Pancreas (tissue), 10 donors: ENCODE measurements at regions not wholly inside any gene's neighbourhood (a gene's known extent, or its start where the extent isn't known, plus 50 kb on each side); places are given as distances from the start of the nearest gene placed in this dataset.

Source experiments
- ATAC-seq, 4 donors: fragments of 200-7000 bp; cut with Tn5 transposase; one replicate each; pipeline versions ENCODE4 v1.8.0 to v1.9.1; 2020; ENCODE audit warnings: mild to moderate bottlenecking in 4 of 4, moderate library complexity in 4 of 4
- DNase-seq, 6 donors: peaks; one replicate each; pipeline ENCODE4 v3.0.0-alpha.2; 2020
- FAIRE-seq: peaks from 2 replicates; lab custom pipeline; 2012; peaks lifted over from hg19 to GRCh38; lab: Jason Lieb, UNC
- H3K27ac ChIP-seq, 4 donors: fragments of 200-600 bp; sonication (generic); 1 replicate in 3 of 4; 2 replicates in 1 of 4; pipeline versions ENCODE4 v1.5.0 to v1.8.0; 2020
- H3K27me3 ChIP-seq, 4 donors: fragments of 200-600 bp; one replicate each; pipeline ENCODE4 v1.8.0; 2021
- H3K36me3 ChIP-seq, 3 donors: fragments of 200-600 bp; sonication (generic) in 1 of 3; one replicate each; pipeline versions ENCODE4 v1.5.0 to v1.8.0; 2020 to 2021
- H3K4me1 ChIP-seq, 3 donors: fragments of 200-600 bp; one replicate each; pipeline ENCODE4 v1.8.0; 2021
- H3K4me3 ChIP-seq, 4 donors: fragments of 200-600 bp; sonication (generic) in 2 of 4; one replicate each; pipeline versions ENCODE4 v1.5.0 to v1.8.0; 2020 to 2021
- H3K9me3 ChIP-seq, 4 donors: fragments of 200-600 bp; one replicate each; pipeline ENCODE4 v1.8.0; 2021
- WGBS, 2 donors: extraction: QIAGEN DNeasy Blood & Tissue Kit; methylation state at CpG; one replicate each; pipeline ENCODE4 v1.1.7; 2013; 5-methylcytosine and 5-hydroxymethylcytosine counted together
- intact Hi-C, 3 donors: fragments of 100-400 bp; cut with DNase I; formaldehyde crosslinking; loops; one replicate each; pipeline versions ENCODE4 v1.11.1 to v1.14.2; 2022
- TF ChIP-seq, protein P1 (sequence below), 4 donors: fragments of 200-600 bp; sonication (generic) in 3 of 4; IDR thresholded peaks; one replicate each; pipeline versions ENCODE4 v1.5.0 to v1.8.0; 2021; ENCODE audit warnings: antibody characterized with exemption in 4 of 4
- donor health status: healthy with polysubstance abuse.
- donor health status: DM: no; HTN: no; CAD: no; lungs with moderate emphysema.
- donor health status: DM: no; HTN: no; CAD: no.
- donor health status: control.
- donor health status: control.
- donor health status: Bipolar disorder and iron deficiency.
- donor health status: DM: yes; HTN: yes; CAD: no.
- donor health status: DM: no; HTN: no; CAD: no.
- donor health status: DM: no; HTN: no; CAD: no.
- donor health status: DM: yes; HTN: yes; CAD: no.

- no peak for ATAC-seq
- FAIRE-seq, result no peak
- no peak for DNase-seq
- Histone ChIP-seq H3K4me3 (no peak overlapping the region), H3K4me1 (no peaks in the 10 kb centered on the region), H3K27ac (no peak overlapping the region), H3K36me3 (no peaks in the 10 kb centered on the region), H3K9me3 (no peaks in the 10 kb centered on the region), H3K27me3 (no peaks in the 10 kb centered on the region)
- 57 to 79% methylated on average over 4 of the region's 4 CpGs for WGBS, 2 donors
- TF ChIP-seq, protein P1, sequence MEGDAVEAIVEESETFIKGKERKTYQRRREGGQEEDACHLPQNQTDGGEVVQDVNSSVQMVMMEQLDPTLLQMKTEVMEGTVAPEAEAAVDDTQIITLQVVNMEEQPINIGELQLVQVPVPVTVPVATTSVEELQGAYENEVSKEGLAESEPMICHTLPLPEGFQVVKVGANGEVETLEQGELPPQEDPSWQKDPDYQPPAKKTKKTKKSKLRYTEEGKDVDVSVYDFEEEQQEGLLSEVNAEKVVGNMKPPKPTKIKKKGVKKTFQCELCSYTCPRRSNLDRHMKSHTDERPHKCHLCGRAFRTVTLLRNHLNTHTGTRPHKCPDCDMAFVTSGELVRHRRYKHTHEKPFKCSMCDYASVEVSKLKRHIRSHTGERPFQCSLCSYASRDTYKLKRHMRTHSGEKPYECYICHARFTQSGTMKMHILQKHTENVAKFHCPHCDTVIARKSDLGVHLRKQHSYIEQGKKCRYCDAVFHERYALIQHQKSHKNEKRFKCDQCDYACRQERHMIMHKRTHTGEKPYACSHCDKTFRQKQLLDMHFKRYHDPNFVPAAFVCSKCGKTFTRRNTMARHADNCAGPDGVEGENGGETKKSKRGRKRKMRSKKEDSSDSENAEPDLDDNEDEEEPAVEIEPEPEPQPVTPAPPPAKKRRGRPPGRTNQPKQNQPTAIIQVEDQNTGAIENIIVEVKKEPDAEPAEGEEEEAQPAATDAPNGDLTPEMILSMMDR (IDR thresholded peaks at IDR 0.05), result no peak
- intact Hi-C loops, result no loop called here
Observed at GRCh38 chr6:37559501-37559900, 59.8 kb upstream of the CCDC167 start.

DNA sequence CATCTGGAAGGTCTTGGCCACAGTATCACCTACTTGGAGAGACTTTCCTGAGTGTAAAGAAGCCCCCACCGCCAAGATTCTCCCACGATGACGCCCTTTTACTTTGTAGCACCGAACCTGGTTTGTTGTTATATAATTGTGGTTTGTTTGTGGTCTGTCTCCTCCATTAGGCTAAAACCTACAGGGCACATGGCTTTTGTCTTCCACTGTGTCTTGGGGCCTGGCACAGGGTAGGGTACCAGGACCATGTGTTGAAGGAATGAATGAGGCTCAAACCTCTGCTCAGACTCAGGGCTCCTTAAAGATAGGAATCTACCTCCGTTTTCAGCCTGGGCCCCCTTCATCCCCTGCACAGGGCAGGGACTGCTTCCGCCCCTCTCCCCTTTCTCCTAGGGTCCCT is 59.4 kb upstream of the CCDC167 start:
- intact Hi-C loops, result no loop called here
- TF ChIP-seq, protein P1 (IDR thresholded peaks at IDR 0.05), result no peak
- FAIRE-seq, result no peak

GRCh38 chr6:37558646-37559045 is 59.0 kb upstream of the CCDC167 start:
- no peak overlapping the region for H3K27ac ChIP-seq
- no peaks in the 10 kb centered on the region for H3K27me3 ChIP-seq
- ATAC-seq, result no peak
- intact Hi-C loops, result no loop called here
- no peak overlapping the region for H3K4me3 ChIP-seq
- DNase-seq, result no peak
- FAIRE-seq, result no peak
- no peaks in the 10 kb centered on the region for H3K9me3 ChIP-seq
- no peaks in the 10 kb centered on the region for H3K4me1 ChIP-seq
- 73 to 74% methylated on average over 14 of the region's 14 CpGs for WGBS, 2 donors
- no peaks in the 10 kb centered on the region for H3K36me3 ChIP-seq
- TF ChIP-seq, protein P1 (IDR thresholded peaks at IDR 0.05), result no peak

More for the DNA sequence above, 59.4 kb upstream of the CCDC167 start:
- Histone ChIP-seq H3K27me3 (no peaks in the 10 kb centered on the region), H3K4me3 (no peak overlapping the region), H3K36me3 (no peaks in the 10 kb centered on the region), H3K9me3 (no peaks in the 10 kb centered on the region), H3K27ac (no peak overlapping the region), H3K4me1 (no peaks in the 10 kb centered on the region)
- DNase-seq (no peak), ATAC-seq (no peak)
- WGBS, 2 donors, result 61 to 66% methylated on average over 6 of the region's 6 CpGs

- Histone ChIP-seq H3K9me3 (no peaks in the 10 kb centered on the region), H3K27me3 (no peaks in the 10 kb centered on the region), H3K27ac (no peak overlapping the region), H3K4me1 (no peaks in the 10 kb centered on the region), H3K36me3 (no peaks in the 10 kb centered on the region), H3K4me3 (no peak overlapping the region)
- TF ChIP-seq, protein P1 (IDR thresholded peaks at IDR 0.05), result no peak
- intact Hi-C loops, result no loop called here
- no peak for ATAC-seq
- 78 to 80% methylated on average over 5 of the region's 5 CpGs for WGBS, 2 donors
- FAIRE-seq, result no peak
- no peak for DNase-seq
Observed at GRCh38 chr6:37558168-37558567, 58.5 kb upstream of the CCDC167 start.

GRCh38 chr6:37557645-37558114 is 58.0 kb upstream of the CCDC167 start:
- Histone ChIP-seq H3K9me3 (no peaks in the 10 kb centered on the region), H3K27me3 (no peaks in the 10 kb centered on the region), H3K4me1 (no peaks in the 10 kb centered on the region), H3K36me3 (no peaks in the 10 kb centered on the region), H3K27ac (no peak overlapping the region), H3K4me3 (no peak overlapping the region)
- FAIRE-seq (no peak), DNase-seq (no peak), ATAC-seq (no peak)
- 73 to 85% methylated on average over 8 of the region's 8 CpGs for WGBS, 2 donors
- intact Hi-C loops, result no loop called here
- TF ChIP-seq, protein P1 (IDR thresholded peaks at IDR 0.05), result no peak
